GM23338 (cell line): ENCODE measurements at regions not wholly inside any gene's neighbourhood (a gene's known extent, or its start where the extent isn't known, plus 50 kb on each side); places are given as distances from the start of the nearest gene placed in this dataset.

Experiments
- ATAC-seq: fragments of 200-7000 bp; cut with Tn5 transposase; 3 replicates; pipeline ENCODE4 v1.9.1; 2020
- DNase-seq: peaks from one replicate; pipeline ENCODE4 v3.0.0-alpha.2; 2015; ENCODE audit warnings: low spot score
- H2AFZ ChIP-seq: fragments of 200-600 bp; sonication (generic); 2 replicates; pipeline ENCODE4 v1.8.0; 2016; ENCODE audit warnings: antibody characterized with exemption, mild to moderate bottlenecking, moderate library complexity
- H3F3A ChIP-seq: fragments of 200-600 bp; sonication (generic); replicated peaks from 2 replicates; pipeline ENCODE4 v1.8.0; 2017; ENCODE audit warnings: antibody characterized with exemption, mixed run types, low read depth
- H3K27ac ChIP-seq: fragments of 200-600 bp; sonication (generic); 2 replicates; pipeline ENCODE4 v1.6.1; 2016; ENCODE audit warnings: low read depth
- H3K27me3 ChIP-seq: fragments of 200-600 bp; sonication (generic); 2 replicates; pipeline ENCODE4 v1.8.0; 2016; ENCODE audit warnings: mild to moderate bottlenecking, mixed run types, moderate library complexity; ENCODE audit not compliant: insufficient read depth
- H3K36me3 ChIP-seq: fragments of 200-600 bp; sonication (generic); 2 replicates; pipeline ENCODE4 v1.8.0; 2016; ENCODE audit warnings: mild to moderate bottlenecking; ENCODE audit not compliant: insufficient read depth
- H3K4me1 ChIP-seq: fragments of 200-600 bp; sonication (generic); 2 replicates; pipeline ENCODE4 v1.8.0; 2016; ENCODE audit warnings: mild to moderate bottlenecking, moderate library complexity; ENCODE audit not compliant: insufficient read depth
- H3K4me2 ChIP-seq: fragments of 200-600 bp; sonication (generic); 2 replicates; pipeline ENCODE4 v1.7.1; 2017; ENCODE audit warnings: mixed run types
- H3K4me3 ChIP-seq: fragments of 200-600 bp; sonication (generic); 2 replicates; pipeline ENCODE4 v1.6.1; 2016; ENCODE audit warnings: mixed run types
- H3K79me2 ChIP-seq: fragments of 200-600 bp; sonication (generic); replicated peaks from 2 replicates; pipeline ENCODE4 v1.8.0; 2017; ENCODE audit warnings: mild to moderate bottlenecking; ENCODE audit not compliant: insufficient read depth
- H3K9me2 ChIP-seq: fragments of 200-600 bp; sonication (generic); 2 replicates; pipeline ENCODE4 v1.8.0; 2017; ENCODE audit not compliant: insufficient read depth
- H4K20me1 ChIP-seq: fragments of 200-600 bp; sonication (generic); replicated peaks from 2 replicates; pipeline ENCODE4 v1.8.0; 2017; ENCODE audit warnings: mild to moderate bottlenecking; ENCODE audit not compliant: insufficient read depth
- H3K27ac Mint-ChIP-seq: 2 replicates; pipeline ENCODE4 v1.8.0; 2020; ENCODE audit warnings: inconsistent platforms, mild to moderate bottlenecking, moderate library complexity, mixed read lengths
- H3K27me3 Mint-ChIP-seq: 3 replicates; pipeline ENCODE4 v1.8.0; 2022; ENCODE audit warnings: low read depth, mild to moderate bottlenecking, moderate library complexity, mixed read lengths, inconsistent platforms; ENCODE audit not compliant: insufficient read depth, poor library complexity
- H3K36me3 Mint-ChIP-seq: 3 replicates; pipeline ENCODE4 v1.8.0; 2021; ENCODE audit warnings: low read depth, mild to moderate bottlenecking, inconsistent platforms, moderate library complexity, mixed read lengths
- H3K4me1 Mint-ChIP-seq: 3 replicates; pipeline ENCODE4 v1.8.0; 2020; ENCODE audit warnings: mild to moderate bottlenecking, inconsistent platforms, mixed read lengths
- H3K4me3 Mint-ChIP-seq: 3 replicates; pipeline ENCODE4 v1.8.0; 2021; ENCODE audit warnings: moderate library complexity, mild to moderate bottlenecking, inconsistent platforms, mixed read lengths
- H3K9me3 Mint-ChIP-seq: 3 replicates; pipeline ENCODE4 v1.8.0; 2020; ENCODE audit warnings: moderate library complexity, mild to moderate bottlenecking, inconsistent platforms, mixed read lengths
- EZH2 ChIP-seq: fragments of 200-600 bp; sonication (generic); IDR thresholded peaks from one replicate; pipeline ENCODE4 v1.8.0; 2017; ENCODE audit warnings: antibody characterized with exemption, mild to moderate bottlenecking, low read depth; ENCODE audit not compliant: unreplicated experiment
- JUNB ChIP-seq: IDR thresholded peaks from one replicate; pipeline ENCODE4 v1.6.1; 2016; ENCODE audit warnings: antibody characterized with exemption; ENCODE audit not compliant: unreplicated experiment
- NANOG ChIP-seq: IDR thresholded peaks from 2 replicates; pipeline ENCODE4 v1.6.1; 2016; ENCODE audit warnings: antibody characterized with exemption, borderline replicate concordance
- POLR2AphosphoS5 ChIP-seq: IDR thresholded peaks from 2 replicates; pipeline ENCODE4 v1.6.1; 2016; ENCODE audit warnings: antibody characterized with exemption, low read depth
- STAT1 ChIP-seq: IDR thresholded peaks from one replicate; pipeline ENCODE4 v1.6.1; 2016; ENCODE audit warnings: antibody characterized with exemption; ENCODE audit not compliant: unreplicated experiment
- ZNF462 ChIP-seq: fragments of 250-450 bp; sonication (Bioruptor Pico); IDR thresholded peaks from 2 replicates; pipeline ENCODE4 v1.5.0; 2020; ENCODE audit warnings: mild to moderate bottlenecking, moderate library complexity

- Mint-ChIP-seq H3K27me3 (peaks cover 4% of the 10 kb centered on the region), H3K4me3 (no peak overlapping the region), H3K27ac (no peak overlapping the region), H3K36me3 (no peaks in the 10 kb centered on the region), H3K4me1 (peaks cover 45% of the 10 kb centered on the region), H3K9me3 (no peaks in the 10 kb centered on the region; the same call in 2 of the 3 replicates)
- no peak overlapping the region for H3K27ac ChIP-seq
- H3K9me2 ChIP-seq, result 0 out of 2 replicates have a peak, but pooled peaks cover 2% of the 10 kb centered on the region
- no peaks in the 10 kb centered on the region for H3K27me3 ChIP-seq
- no peak overlapping the region for H3K4me3 ChIP-seq
- H4K20me1 ChIP-seq, result no peaks in the 10 kb centered on the region
- peaks cover 27% of the 10 kb centered on the region for H3K4me1 ChIP-seq
- H3K79me2 ChIP-seq, result no peaks in the 10 kb centered on the region
- H3F3A ChIP-seq, result 0 out of 2 replicates have a peak, but pooled peaks cover 5% of the 10 kb centered on the region
- ATAC-seq (no peak), DNase-seq (no peak)
- H3K36me3 ChIP-seq, result no peaks in the 10 kb centered on the region
- no peak overlapping the region for H2AFZ ChIP-seq
- TF ChIP-seq STAT1, result no peak
- TF ChIP-seq JUNB, result no peak
- TF ChIP-seq ZNF462 (CRISPR knock-in tag), result no peak
- TF ChIP-seq EZH2, result no peak
- H3K4me2 ChIP-seq, result no peak overlapping the region
Observed at GRCh38 chr5:167895899-167896659, 395.4 kb upstream of the WWC1 start.

- H3K36me3 Mint-ChIP-seq, result no peaks in the 10 kb centered on the region
- H3K27me3 Mint-ChIP-seq, result peaks cover 4% of the 10 kb centered on the region
- Histone ChIP-seq H3K4me2 (no peak overlapping the region), H3F3A (0 out of 2 replicates have a peak, but pooled peaks cover 5% of the 10 kb centered on the region), H3K4me1 (peaks cover 27% of the 10 kb centered on the region), H4K20me1 (no peaks in the 10 kb centered on the region), H3K27me3 (no peaks in the 10 kb centered on the region), H3K27ac (no peak overlapping the region), H3K36me3 (no peaks in the 10 kb centered on the region), H3K79me2 (no peaks in the 10 kb centered on the region), H3K9me2 (0 out of 2 replicates have a peak, but pooled peaks cover 2% of the 10 kb centered on the region), H3K4me3 (no peak overlapping the region), H2AFZ (no peak overlapping the region)
- H3K9me3 Mint-ChIP-seq, result no peaks in the 10 kb centered on the region; the same call in 2 of the 3 replicates
- peaks cover 45% of the 10 kb centered on the region for H3K4me1 Mint-ChIP-seq
- no peak for ATAC-seq
- no peak overlapping the region for H3K4me3 Mint-ChIP-seq
- H3K27ac Mint-ChIP-seq, result no peak overlapping the region
- no peak for DNase-seq
- no peak for TF ChIP-seq EZH2
- no peak for TF ChIP-seq NANOG
- TF ChIP-seq ZNF462 (CRISPR knock-in tag), result no peak
- no peak for TF ChIP-seq POLR2AphosphoS5
Observed at GRCh38 chr5:167896814-167897213, 394.6 kb upstream of the WWC1 start.
